Kidney epithelial cell (primary cell): ENCODE measurements at regions not wholly inside any gene's neighbourhood (a gene's known extent, or its start where the extent isn't known, plus 50 kb on each side); places are given as distances from the start of the nearest gene placed in this dataset.

Source experiments
- DNase-seq: peaks from one replicate; pipeline ENCODE4 v3.0.0-alpha.2; 2010; ENCODE audit warnings: low read depth
- H3K27me3 ChIP-seq: 2 replicates; pipeline ENCODE4 v1.6.0; 2011; ENCODE audit warnings: low read length; ENCODE audit not compliant: control insufficient read depth, insufficient read depth
- H3K36me3 ChIP-seq: 2 replicates; pipeline ENCODE4 v1.5.1; 2011; ENCODE audit warnings: low read length; ENCODE audit not compliant: control insufficient read depth, insufficient read depth
- H3K4me3 ChIP-seq: 2 replicates; pipeline ENCODE4 v1.5.1; 2011; ENCODE audit warnings: low read depth, mild to moderate bottlenecking, control low read depth, low read length
- CTCF ChIP-seq: IDR thresholded peaks from 2 replicates; pipeline ENCODE4 v1.5.1; 2011; ENCODE audit warnings: mild to moderate bottlenecking, moderate library complexity, low read length, control low read depth, inconsistent platforms; ENCODE audit not compliant: insufficient read depth, poor library complexity, severe bottlenecking

- no peak for TF ChIP-seq CTCF
- Histone ChIP-seq H3K27me3 (no peaks in the 10 kb centered on the region), H3K4me3 (no peak overlapping the region), H3K36me3 (no peaks in the 10 kb centered on the region)
- DNase-seq, result no peak
Measured at GRCh38 chr10:85545874-85546273, 820.7 kb downstream of the GRID1 start.

- no peak overlapping the region for H3K4me3 ChIP-seq
- H3K36me3 ChIP-seq, result no peaks in the 10 kb centered on the region
- TF ChIP-seq CTCF, result no peak
- no peaks in the 10 kb centered on the region for H3K27me3 ChIP-seq
- no peak for DNase-seq
Measured at GRCh38 chr10:85547460-85548023, 819.1 kb downstream of the GRID1 start.

GRCh38 chr10:85548034-85548433, 818.6 kb downstream of the GRID1 start:
- Histone ChIP-seq H3K36me3 (no peaks in the 10 kb centered on the region), H3K27me3 (no peaks in the 10 kb centered on the region), H3K4me3 (no peak overlapping the region)
- no peak for DNase-seq
- peak; percentile 57 for TF ChIP-seq CTCF
